Left lobe of liver (tissue), 2 donors: ENCODE measurements at regions not wholly inside any gene's neighbourhood (a gene's known extent, or its start where the extent isn't known, plus 50 kb on each side); places are given as distances from the start of the nearest gene placed in this dataset.

ENCODE experiments used
- ATAC-seq: fragments of 200-7000 bp; cut with Tn5 transposase; one replicate; pipeline ENCODE4 v1.9.1; 2020; ENCODE audit warnings: mild to moderate bottlenecking, moderate library complexity
- DNase-seq: peaks from one replicate; pipeline ENCODE4 v3.0.0-alpha.2; 2020; ENCODE audit warnings: low spot score
- donor health status: DM: no; HTN: no; CAD: no; lungs with moderate emphysema.
- donor health status: DM: no; HTN: yes; CAD: no.

GRCh38 chr3:59549962-59550361 lies 500.1 kb upstream of the CFAP20DC start:
- ATAC-seq = no peak

GRCh38 chr3:59547874-59548273 lies 498.0 kb upstream of the CFAP20DC start:
- ATAC-seq = no peak

More at GRCh38 chr3:59549962-59550361, 500.1 kb upstream of the CFAP20DC start:
- no peak for DNase-seq

DNA sequence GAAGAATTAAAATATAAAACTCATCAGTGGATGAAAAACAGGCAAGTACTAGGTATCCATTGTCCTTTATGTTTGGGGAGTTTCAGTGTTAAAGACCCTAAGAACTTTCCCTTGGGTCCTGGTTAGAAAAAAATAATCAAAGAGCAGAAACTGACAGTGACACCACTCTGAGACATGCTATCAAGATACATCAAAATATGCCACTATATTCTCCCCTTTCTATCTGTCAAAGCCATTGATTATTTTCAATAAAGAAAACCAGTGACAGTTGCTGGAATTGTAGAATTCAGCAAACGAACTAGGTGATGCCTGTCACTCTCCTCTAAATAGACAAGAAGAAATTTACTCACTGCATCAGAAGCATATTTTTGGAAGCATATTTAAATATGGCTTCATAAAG lies 496.7 kb upstream of the CFAP20DC start:
- no peak for DNase-seq
- no peak for ATAC-seq

More at GRCh38 chr3:59547874-59548273, 498.0 kb upstream of the CFAP20DC start:
- DNase-seq = no peak

- no peak for DNase-seq
- ATAC-seq = no peak
Observed at GRCh38 chr3:59545374-59545773, 495.5 kb upstream of the CFAP20DC start.

DNA sequence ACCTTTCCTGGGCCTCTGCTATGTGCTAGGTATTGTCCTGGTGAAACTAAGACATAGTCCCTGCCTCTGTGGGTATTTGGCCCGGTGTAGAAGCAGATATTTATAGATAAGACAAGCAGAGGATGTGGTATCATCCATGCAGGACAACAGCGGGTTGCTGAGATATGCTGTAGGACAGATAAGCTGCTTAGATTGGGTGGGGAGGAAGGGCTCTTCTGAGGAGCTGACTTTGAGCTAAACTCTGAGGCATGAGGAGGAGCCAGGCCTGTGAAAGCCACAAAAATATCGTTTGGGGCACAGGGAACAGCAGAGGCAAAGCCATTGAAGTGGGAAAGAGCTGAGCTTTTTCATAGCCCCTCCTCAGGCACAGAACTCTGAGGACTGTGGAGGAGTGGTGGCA lies 492.5 kb upstream of the CFAP20DC start:
- DNase-seq (no peak), ATAC-seq (no peak)

- no peak for ATAC-seq
- no peak for DNase-seq
Observed at GRCh38 chr3:59540696-59541095, 490.9 kb upstream of the CFAP20DC start.

DNA sequence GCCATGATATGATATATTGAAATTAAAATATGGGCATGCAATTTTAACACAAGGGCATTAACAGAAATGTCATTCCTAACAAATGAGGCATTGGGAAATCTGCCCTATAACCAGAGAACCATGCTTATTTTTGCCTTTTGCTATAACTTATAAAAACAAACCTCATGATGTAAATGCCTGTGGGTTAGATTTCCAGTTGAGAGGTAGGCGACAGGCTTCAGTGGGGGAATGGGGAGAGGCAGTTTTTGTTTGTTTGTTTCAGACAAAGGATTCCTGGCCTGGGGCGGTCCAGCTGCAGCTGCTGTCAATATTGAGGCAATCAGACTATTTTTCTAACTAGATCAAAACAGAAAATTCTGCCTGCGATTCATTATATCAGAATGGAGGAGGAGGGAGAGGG lies 490.4 kb upstream of the CFAP20DC start:
- no peak for ATAC-seq
- no peak for DNase-seq

DNA sequence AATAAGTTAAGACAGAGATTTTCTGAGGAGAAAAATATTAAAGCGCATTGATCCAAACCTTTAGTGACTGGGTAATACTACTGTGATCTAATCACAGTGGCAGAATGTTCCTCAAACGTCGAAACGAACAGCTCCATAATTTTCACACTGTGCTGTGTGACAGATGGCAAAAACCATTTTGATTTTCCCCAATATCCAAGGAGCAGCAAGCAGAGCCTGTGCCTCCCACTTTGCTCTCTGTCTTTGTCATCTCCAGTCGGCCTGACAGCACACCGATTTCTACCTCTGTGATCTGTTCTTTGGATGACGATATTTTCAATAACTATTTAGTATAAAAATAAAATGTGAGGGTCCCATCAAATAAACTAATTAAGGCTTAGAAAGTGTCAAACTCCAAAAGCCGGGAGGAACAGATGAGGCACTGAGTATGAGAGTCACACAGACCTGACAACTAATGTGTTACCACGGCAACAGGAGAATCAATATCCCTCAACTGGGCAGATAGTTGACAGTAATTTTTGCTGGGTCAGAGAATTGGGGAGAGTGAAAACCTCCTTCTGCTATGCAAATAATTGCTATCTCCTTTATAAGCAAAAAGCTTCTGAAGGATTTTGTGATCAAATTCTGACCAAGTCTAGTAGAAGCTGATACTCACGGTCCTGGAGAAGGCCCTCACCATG lies 489.1 kb upstream of the CFAP20DC start:
- ATAC-seq = no peak
- no peak for DNase-seq

DNA sequence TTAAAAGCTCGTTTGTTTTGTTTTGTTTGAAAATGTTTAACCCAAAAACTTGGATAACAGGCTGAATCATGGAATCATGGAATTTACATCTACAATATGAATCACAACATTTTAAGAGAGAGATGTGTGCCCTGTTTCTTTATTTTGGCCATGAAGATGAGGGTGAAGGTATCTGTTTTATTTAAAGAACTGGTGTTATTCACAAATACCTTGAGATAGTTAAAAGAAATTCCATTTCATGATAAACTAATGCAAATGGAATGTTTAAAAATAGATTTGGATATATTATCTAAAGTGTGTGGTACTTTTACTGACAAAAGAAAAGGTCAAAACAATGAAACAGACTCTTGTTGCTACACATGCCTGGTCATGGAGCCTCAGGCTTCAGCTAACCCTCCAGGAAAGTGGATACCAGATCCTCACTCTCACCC lies 486.0 kb upstream of the CFAP20DC start:
- no peak for DNase-seq
- ATAC-seq = no peak

DNA sequence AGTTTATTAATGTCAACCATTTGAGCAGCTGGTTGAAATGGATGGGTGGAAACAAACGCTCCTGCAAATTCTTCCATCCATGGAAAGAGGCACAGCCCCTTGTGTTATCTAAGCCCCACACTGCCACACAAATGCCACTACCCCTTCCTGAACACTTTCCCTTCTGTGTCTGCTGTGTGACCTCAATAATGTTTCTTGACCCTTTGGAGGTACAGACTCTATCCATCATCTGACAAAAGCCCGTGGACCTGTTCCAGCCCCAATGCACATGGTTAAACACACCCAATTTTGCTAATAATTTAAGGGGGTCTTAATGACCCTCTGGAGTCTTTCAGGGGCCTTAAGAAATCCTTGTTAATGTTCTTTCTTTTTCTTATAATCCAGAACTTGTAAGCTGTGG lies 482.2 kb upstream of the CFAP20DC start:
- DNase-seq (no peak), ATAC-seq (no peak)

DNA sequence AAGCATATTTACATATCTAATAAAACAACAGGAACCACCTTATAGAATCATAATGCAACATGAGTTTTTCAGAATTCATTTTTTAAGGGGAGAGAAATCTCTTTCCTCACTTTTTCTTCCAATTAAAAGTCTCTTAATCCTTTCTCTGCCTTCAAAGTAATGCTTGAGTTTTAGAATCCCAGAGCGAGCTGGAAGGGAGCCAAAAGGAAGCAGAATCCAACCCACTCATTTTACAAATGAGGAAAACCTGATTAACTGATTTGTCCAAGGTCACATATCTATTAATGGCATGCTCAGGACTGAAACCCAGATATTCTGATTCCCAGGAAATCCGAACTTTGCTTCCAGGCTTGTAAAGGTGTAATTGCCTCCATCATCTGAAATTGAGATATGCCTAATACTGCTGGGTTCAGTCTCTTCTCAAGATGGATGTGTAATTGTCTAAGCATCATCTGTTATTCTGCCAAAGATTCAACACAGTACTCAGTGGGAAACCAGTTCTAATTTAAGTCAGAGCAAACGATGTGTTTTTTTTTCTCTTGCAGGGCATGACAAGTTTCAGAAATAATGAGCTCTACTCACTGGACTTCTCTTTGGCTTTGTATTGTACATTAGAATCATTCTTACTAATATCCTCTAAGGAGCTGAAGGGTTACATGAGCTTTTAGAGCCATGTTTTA lies 481.4 kb upstream of the CFAP20DC start:
- DNase-seq (no peak), ATAC-seq (no peak)

- DNase-seq = no peak
- no peak for ATAC-seq
Observed at GRCh38 chr3:59528251-59528650, 478.4 kb upstream of the CFAP20DC start.

DNA sequence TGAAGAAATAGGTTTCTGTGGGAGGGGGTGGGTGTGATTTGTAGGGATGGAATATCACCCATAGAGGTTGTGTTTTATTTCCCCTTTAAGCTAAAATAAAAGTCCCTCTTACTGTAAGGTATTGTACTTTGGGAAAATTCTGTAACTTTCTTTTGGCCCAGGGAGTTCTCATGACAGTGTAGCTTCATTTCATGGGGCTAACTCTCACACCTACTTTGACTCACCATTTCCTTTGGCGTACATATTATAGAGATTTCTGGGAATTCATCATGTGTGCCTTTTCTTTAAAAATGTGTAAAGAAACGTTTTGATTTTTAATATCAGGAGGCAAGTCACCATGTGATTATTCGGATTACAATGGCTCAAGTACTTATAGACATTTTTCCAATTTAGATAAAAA lies 477.7 kb upstream of the CFAP20DC start:
- ATAC-seq (no peak), DNase-seq (no peak)

GRCh38 chr3:59526999-59527398 lies 477.2 kb upstream of the CFAP20DC start:
- no peak for ATAC-seq
- DNase-seq = no peak

DNA sequence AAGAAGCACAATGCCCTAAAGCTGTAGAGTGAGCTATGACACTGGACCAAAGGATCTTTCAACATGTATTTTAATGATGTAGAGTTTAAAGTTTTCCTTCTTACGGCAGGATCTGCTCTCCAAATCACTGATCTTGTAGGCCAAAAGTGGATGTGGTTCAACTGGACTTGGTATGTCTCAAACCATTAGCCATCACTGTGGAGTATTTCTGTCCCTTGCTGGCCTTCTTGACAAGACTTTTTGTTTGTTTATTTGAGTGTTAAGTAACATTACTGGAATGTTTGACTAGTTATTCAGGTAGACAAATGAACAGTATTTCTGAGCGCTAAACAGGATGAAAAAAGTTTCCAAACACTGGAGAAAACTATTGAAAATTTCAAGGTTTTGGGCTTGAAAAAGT lies 472.7 kb upstream of the CFAP20DC start:
- DNase-seq (no peak), ATAC-seq (no peak)

GRCh38 chr3:59519094-59519493 lies 469.3 kb upstream of the CFAP20DC start:
- ATAC-seq = no peak
- no peak for DNase-seq

GRCh38 chr3:59518283-59519055 lies 468.6 kb upstream of the CFAP20DC start:
- DNase-seq (no peak), ATAC-seq (no peak)

DNA sequence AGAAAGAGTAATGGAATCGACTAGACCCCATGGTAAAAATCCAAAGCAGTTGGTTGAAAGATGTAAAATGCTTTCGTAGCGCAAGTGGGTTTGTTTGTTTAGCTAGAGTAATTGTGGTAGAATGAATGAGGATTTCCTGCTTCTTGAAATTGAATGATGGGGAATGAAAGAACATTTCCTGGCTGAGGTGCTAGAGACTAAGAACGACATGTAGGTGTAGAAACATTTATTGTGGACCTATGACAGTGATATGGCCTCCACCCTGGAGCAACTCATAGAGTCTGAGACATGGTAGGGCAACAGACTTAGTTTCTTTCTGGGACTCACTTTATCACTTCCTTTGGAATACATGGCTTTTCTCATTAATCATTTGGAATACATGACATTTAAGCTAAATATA lies 467.6 kb upstream of the CFAP20DC start:
- DNase-seq = no peak
- ATAC-seq = no peak

GRCh38 chr3:59515966-59516365 lies 466.1 kb upstream of the CFAP20DC start:
- ATAC-seq = no peak

GRCh38 chr3:59514865-59515482 lies 465.1 kb upstream of the CFAP20DC start:
- no peak for ATAC-seq

More at GRCh38 chr3:59515966-59516365, 466.1 kb upstream of the CFAP20DC start:
- DNase-seq = no peak

DNA sequence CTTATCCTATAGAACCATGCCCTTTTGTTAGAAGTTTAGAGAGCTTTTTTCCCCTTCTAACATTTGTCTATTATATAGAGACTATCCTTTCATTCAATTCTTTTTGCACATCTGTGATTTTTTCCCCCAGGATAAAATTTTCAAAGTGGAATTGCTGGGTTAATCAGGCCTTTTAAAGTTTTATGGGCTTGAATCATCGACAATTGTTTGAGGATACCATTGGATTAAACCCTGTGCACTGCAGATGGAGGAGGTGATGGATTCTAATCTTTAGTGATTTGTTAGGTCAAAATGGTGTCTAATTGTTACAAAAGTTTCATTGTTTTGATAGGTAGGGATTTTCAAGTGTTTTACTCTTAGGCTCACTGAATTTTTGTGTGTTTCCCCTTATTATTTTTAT lies 463.7 kb upstream of the CFAP20DC start:
- no peak for DNase-seq
- no peak for ATAC-seq

More at GRCh38 chr3:59514865-59515482, 465.1 kb upstream of the CFAP20DC start:
- DNase-seq = no peak
